RWPE1 (cell line): ENCODE measurements at regions not wholly inside any gene's neighbourhood (a gene's known extent, or its start where the extent isn't known, plus 50 kb on each side); places are given as distances from the start of the nearest gene placed in this dataset.

Source experiments
- CTCF ChIA-PET: fragments of 350-600 bp; sonication (Branson Sonifier 250); formaldehyde crosslinking; extraction: SDS; loops from one replicate; lab custom pipeline; 2021; lab: Yijun Ruan, JAX
- POLR2A ChIA-PET: fragments of 400-600 bp; formaldehyde crosslinking; extraction: SDS; loops from one replicate; lab custom pipeline; 2020; ENCODE audit warnings: antibody characterized with exemption; ENCODE audit not compliant: low non-redundant PET; lab: Yijun Ruan, JAX
- DNase-seq: peaks from one replicate; pipeline ENCODE4 v3.0.0; 2012; ENCODE audit warnings: low spot score
- H3K27ac ChIP-seq: fragments of 450-650 bp; 2 replicates; pipeline ENCODE4 v1.5.1; 2017
- CTCF ChIP-seq: fragments of 450-650 bp; conservative IDR thresholded peaks from 2 replicates; pipeline ENCODE4 v1.5.1; 2017; ENCODE audit warnings: low read depth, mild to moderate bottlenecking

- TF ChIP-seq CTCF = no peak
- CTCF ChIA-PET = no interaction called here
- H3K27ac ChIP-seq = no peak overlapping the region
- POLR2A ChIA-PET = no interaction called here
- DNase-seq = no peak
These were observed 103.9 kb upstream of the ST8SIA2 start for GRCh38 chr15:92289733-92290132.

- ChIA-PET CTCF (no interaction called here), POLR2A (no interaction called here)
- H3K27ac ChIP-seq = no peak overlapping the region
- no peak for DNase-seq
- no peak for TF ChIP-seq CTCF
These were observed 103.2 kb upstream of the ST8SIA2 start for GRCh38 chr15:92290359-92290992.

DNA sequence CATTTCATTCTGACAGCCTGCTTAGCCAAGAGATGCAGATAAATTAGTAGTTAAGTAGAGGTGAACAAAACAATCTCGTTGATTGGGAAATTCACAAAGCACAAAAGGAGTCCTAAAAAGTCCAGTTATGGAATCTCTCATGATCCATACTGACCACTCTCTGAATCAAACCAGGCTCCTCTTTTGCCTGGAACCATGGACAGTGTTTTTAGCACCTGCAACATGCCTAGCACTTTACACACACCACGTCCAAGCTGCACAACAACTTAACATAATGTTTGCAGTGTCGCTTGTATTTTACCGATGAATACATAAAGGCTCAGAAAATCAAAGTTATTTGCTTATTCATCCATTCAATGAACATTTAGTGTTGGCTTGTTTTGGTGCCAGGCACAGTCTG is 101.8 kb upstream of the ST8SIA2 start:
- POLR2A ChIA-PET = no interaction called here
- DNase-seq = no peak
- CTCF ChIA-PET = no interaction called here
- no peak for TF ChIP-seq CTCF
- H3K27ac ChIP-seq = no peak overlapping the region

DNA sequence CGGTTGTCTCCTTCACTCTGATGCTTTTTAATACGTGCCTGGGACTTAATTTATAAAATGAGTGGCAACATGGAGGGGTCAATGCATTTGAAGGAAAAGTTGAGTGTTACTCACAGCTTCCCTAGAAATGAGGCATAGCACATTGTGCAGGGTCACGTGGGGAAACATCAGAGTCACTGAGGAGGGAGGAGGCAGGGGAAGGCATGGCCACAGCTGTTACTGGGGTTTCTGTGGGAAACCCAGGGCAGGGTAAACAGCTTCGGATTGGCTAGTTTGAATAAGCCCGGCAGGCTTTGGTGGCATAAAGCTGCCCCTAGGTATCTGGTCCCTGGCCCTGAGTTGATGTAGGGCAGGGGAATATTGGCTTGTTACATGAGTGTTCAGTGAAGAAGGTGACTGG is 98.9 kb upstream of the ST8SIA2 start:
- CTCF ChIA-PET = no interaction called here
- no peak for DNase-seq
- H3K27ac ChIP-seq = no peak overlapping the region
- POLR2A ChIA-PET = no interaction called here
- no peak for TF ChIP-seq CTCF

DNA sequence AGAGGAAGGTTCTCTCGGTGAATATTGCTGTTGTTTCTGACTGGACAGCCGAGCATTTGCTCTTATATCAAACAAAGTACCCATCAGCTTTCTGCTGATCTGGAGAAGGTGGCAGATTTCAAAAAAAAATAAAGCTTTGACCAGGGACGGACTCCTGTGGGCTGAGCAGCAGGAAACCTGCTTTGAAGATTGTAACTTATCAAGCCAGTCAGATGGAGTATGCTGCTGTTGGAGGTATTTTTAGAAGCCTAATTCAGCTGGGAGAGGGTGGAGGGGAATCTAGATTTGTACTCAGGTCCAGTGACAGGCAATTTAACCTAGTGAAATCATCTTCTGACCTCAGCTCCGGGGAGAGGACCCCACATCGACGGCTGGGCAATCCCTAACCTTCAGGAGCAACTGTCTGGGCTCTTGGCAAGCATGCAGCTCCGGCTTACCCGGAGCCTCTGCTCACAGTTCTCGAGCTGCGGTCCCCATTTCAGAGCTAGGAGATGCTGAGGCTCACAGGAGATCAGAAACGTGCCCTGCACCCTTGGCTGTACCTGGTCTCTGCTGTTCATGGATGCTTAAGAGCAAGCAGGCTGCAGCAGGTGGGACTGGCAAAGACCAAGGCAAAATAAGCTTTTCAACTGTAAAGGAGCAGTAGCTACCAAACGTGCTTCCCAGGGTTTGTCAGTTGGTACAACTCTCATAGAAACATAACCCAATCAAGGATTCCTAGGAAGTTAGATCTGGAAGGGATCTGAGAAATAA is 89.3 kb upstream of the ST8SIA2 start:
- POLR2A ChIA-PET = no interaction called here
- CTCF ChIA-PET = interaction anchor here (0.6 kb wide), 1 partner anchor 599 kb away, joined by 3 read pairs; no protein-coding TSS in a partner anchor

GRCh38 chr15:92305343-92305742 is 88.3 kb upstream of the ST8SIA2 start:
- no peak for DNase-seq
- POLR2A ChIA-PET = no interaction called here
- TF ChIP-seq CTCF = no peak
- no peak overlapping the region for H3K27ac ChIP-seq
- CTCF ChIA-PET = interaction anchor here (0.6 kb wide), 2 partner anchors 186 to 600 kb away, joined by 3 to 4 read pairs; no protein-coding TSS in a partner anchor

More for the DNA sequence above, 89.3 kb upstream of the ST8SIA2 start:
- no peak overlapping the region for H3K27ac ChIP-seq
- no peak for DNase-seq
- no peak for TF ChIP-seq CTCF
